GM20431 (cell line): ENCODE measurements at regions not wholly inside any gene's neighbourhood (a gene's known extent, or its start where the extent isn't known, plus 50 kb on each side); places are given as distances from the start of the nearest gene placed in this dataset.

ENCODE experiments used
- in situ Hi-C: fragments of 300-500 bp; cut with MseI, MboI; formaldehyde crosslinking; loops from one replicate; pipeline ENCODE4 v1.15.0; 2020; ENCODE audit warnings: low sequenced_read_pairs; ENCODE audit not compliant: unreplicated experiment

- in situ Hi-C loops: no loop called here
These were observed 137.9 kb upstream of the NALF2 start for GRCh38 chrX:69366183-69366582.

- in situ Hi-C loops: no loop called here
These were observed 138.4 kb upstream of the NALF2 start for GRCh38 chrX:69365755-69366154.

- in situ Hi-C loops: no loop called here
These were observed 138.8 kb upstream of the NALF2 start for GRCh38 chrX:69365349-69365748.

GRCh38 chrX:69362856-69363255 is 141.3 kb upstream of the NALF2 start:
- in situ Hi-C loops: no loop called here

GRCh38 chrX:69362354-69362753 is 141.8 kb upstream of the NALF2 start:
- in situ Hi-C loops: no loop called here

DNA sequence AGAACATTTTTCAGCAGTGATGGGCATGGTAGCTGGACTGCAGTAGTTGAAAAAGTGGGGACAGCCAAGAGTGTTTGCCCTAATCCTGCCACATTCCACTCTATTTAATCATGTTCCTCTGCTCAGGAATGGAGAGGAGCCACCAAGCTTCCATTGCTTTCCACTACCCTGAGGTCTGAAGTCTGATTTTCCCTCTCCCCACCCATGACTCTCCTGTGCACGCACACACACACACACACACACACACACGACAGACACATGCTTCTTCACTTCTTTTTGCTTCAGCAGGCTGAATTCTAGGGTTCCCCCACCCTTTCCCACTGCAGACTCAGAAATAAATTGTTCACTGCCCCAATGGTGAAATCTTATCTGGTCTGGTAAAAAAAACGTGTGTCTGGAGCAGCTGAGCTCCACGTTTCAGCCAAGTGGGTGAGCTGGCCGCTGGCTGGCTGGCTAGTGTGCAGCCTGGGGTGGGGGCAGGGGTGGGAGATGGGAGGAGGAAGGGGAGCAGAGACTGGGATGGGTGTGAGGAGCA is 142.7 kb upstream of the NALF2 start:
- in situ Hi-C loops: no loop called here

- in situ Hi-C loops: no loop called here
These were observed 146.8 kb upstream of the NALF2 start for GRCh38 chrX:69357317-69357716.

DNA sequence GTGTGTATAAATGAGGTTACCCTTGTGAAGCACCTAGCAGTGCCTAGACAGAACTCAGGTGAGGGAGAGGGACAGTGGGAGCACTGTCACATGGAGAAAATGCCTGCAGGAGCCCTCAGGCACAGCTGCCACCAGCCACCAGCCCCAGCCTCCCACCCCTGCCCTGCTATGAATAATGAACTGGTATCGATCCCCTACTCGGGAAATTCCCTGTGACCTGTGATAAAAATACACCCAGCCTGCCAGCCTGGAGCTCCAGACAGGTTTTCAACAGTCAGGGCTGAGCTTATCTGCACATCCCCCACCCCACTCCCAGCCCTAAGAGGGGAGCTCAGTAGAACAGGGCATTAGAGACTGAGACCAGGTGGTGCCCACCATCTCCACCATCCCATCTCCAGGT is 159.6 kb upstream of the PJA1 start:
- in situ Hi-C loops: no loop called here

DNA sequence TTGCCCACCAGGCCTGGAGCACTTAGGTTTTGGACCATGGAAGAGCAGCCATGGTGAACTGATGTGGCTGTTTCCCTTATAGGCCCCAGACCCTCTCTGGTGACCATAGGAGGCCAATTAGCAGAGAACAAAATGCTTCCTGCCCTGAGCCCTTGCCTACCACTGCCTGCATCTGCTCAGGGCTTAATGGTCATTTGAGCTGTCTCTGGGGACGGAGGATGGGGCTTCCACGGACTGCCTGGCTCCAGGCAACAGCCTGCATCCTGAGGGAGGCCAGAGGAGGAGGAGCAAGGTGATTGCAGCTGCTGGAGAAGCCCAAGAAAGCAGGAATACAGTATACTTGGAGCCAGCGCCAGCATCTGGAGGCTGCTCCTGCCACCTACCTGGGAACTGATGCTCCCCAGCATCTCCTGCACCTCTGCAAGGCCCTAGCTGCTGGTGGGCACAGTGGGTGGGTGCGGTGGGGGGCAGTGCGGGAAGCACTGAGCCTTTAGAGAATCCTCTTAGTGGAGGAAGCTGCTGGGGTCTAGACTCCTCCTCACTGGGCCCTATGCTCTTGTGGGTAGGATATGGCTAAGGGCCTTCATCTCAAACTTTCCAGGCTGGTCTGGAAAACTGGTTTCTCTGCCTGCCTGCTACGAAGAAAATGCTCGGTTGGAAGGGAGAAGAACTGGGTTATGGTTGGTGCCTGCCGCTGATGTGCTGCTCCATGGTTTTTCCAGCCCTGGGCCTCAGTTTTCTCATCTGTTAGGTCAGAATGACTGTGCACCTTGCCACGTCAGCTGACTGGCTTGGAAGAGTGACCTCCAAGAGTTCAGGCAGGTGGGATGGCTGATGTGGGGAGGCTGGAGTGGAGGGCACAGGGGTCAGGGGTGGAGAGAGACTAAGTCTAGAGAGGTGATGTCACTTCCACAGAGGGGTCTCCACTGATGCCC is 158.8 kb upstream of the PJA1 start:
- in situ Hi-C loops: no loop called here

DNA sequence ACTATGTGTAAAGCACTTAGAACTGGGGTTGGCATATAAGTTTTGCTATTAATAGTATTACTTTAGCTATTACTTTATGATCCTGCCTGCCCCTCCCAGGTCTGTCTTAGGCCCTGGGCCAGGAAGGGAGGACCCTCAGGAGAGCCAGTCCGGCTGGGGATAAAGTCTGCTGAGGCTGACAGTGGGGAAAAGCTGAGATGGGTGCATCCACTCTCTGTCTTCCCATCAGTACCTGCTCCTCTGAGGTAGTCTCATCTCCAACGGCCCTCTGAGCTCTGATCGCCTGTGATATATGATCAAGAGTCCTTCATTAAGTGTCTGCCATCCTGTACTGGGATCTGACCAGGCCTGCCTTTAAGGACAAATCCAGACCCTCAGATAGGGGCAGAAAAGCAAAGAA is 156.5 kb upstream of the PJA1 start:
- in situ Hi-C loops: no loop called here

GRCh38 chrX:69321006-69321655 is 155.9 kb upstream of the PJA1 start:
- in situ Hi-C loops: no loop called here

GRCh38 chrX:69320116-69320515 is 154.9 kb upstream of the PJA1 start:
- in situ Hi-C loops: no loop called here

GRCh38 chrX:69319376-69319775 is 154.1 kb upstream of the PJA1 start:
- in situ Hi-C loops: no loop called here

DNA sequence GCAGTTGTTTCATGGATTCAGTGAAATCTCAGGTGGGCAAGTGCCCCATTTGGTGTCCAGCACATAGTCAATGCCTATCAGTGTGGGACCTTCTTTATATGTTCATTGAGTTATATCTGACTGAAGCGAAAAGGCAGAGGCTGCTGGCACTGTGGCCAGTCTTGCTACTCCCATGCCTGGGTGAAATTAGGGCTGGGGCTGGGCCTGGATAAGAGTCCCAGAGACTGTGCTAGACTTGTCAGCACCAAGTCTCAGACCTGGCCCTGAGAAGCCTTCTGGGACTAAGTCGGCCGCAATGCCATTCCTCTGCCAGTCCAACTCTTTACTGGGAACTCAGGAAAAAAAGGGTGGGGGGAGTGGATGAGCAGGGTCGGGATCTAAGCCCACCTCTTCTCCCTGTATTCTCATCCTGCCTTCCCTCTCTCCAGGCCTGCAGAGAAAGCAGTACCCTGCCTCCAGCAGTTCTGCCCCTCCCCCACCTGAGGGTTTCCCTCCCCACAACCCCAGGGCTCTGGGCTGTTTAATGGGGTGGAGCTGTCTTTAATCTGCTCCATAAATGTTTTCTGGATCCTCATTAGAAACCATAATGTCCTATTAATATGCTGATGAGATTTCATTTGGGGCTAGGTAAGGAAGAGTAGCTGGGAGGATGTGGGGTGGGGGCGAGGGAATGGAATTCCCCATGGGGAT is 153.5 kb upstream of the PJA1 start:
- in situ Hi-C loops: no loop called here

- in situ Hi-C loops: no loop called here
These were observed 152.5 kb upstream of the PJA1 start for GRCh38 chrX:69317721-69318120.

- in situ Hi-C loops: no loop called here
These were observed 149.4 kb upstream of the PJA1 start for GRCh38 chrX:69314436-69315348.

DNA sequence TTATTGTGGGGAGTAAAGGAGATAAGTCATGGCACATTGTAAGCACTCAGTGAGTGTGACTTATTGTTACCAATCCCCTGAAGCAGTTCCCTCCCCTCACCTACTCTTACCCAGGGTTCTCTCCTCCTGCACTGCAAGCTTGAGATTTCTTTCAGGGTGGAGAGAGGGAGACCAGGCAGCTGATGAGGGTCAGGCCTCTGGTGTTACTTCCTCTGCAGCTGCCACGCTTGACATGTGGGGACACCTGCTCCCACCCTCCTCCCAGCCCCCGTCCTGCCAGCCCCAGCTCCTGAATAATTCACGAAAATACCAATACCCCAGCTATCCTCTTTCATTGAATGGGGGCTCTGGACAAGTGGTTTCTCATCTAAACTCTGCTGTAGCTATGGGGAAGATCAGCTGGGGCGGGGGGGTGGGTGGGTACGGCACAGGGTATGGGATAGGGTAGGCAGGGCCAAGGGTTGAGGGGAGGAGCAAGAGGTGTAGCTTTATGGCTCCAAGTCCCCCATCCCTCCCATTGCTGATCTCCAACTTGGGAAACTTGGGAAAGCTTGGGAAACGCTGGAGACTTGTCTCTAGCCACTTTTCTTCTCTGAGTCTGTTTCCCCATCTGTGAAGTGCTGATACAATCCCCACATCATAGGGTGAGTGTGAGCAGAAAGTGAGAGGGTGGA is 148.5 kb upstream of the PJA1 start:
- in situ Hi-C loops: no loop called here

DNA sequence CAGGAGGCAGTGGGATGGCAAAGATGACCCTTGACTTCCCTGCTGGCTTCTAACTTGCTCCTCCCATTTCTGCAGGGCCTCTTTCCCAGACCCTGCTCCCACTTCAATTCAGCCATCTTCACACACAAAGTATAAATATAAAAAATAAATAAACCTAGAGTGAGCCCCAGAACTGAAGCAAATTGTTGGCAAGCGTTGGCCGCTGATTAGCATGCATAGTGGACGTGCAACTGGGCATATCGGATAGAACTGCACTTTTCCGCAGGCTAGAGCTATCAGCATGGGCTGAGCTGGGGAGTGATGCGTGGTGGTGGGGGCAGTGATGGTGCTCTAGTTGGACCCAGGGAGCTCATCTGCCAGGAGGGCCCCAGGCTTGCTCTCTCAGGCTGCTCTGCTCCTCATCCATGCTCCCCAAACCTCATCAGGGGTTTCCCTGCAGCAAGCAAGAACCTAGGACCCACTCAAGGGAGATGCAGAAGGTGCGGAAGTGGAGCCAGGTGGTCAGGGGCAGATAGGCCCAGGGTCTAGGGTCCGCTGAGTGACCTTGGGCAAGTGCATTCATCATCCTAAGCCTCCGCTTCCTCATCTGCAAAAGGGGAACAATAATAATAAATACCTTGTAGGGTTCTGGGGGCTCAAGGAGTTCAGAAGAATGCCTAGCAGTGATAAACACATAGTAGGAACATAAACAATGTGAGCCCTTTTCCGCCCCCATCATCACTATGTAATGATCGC is 146.8 kb upstream of the PJA1 start:
- in situ Hi-C loops: no loop called here
